ENCODE measurements at regions not wholly inside any gene's neighbourhood (a gene's known extent, or its start where the extent isn't known, plus 50 kb on each side); places are given as distances from the start of the nearest gene placed in this dataset.

GRCh38 chr6:98092331-98092730 is 742.0 kb upstream of the POU3F2 start:
- 71 to 85% methylated on average over 1 of the region's 2 CpGs for WGBS, 2 experiments (ENCODE audit: insufficient coverage in 1 of 2, insufficient read length in 1 of 2)
- Histone ChIP-seq H3K4me1 (ENCODE audit: control insufficient read depth, insufficient read depth, low read length) (no peaks in the 10 kb centered on the region), H3K9ac (ENCODE audit: extremely low read depth, low read length, poor library complexity, severe bottlenecking) (no peak overlapping the region), H3K4me3 (ENCODE audit: low read length) (no peak overlapping the region), H3K36me3 (ENCODE audit: control insufficient read depth, insufficient read depth, low read length) (no peaks in the 10 kb centered on the region), H3K27me3 (ENCODE audit: control insufficient read depth, insufficient read depth, low read length, poor library complexity, severe bottlenecking) (no peaks in the 10 kb centered on the region), H3K27ac (ENCODE audit: low read depth, low read length) (no peak overlapping the region), H3K9me3 (ENCODE audit: control insufficient read depth, low read length) (no peaks in the 10 kb centered on the region)
- H3K27me3 Mint-ChIP-seq (ENCODE audit: insufficient read depth), result no peaks in the 10 kb centered on the region
- peaks cover 22% of the 10 kb centered on the region for H3K9me3 Mint-ChIP-seq
- peaks cover 8% of the 10 kb centered on the region for H3K4me1 Mint-ChIP-seq
- H3K36me3 Mint-ChIP-seq (ENCODE audit: low read depth), result peaks cover 2% of the 10 kb centered on the region
- TF ChIP-seq, protein P1, sequence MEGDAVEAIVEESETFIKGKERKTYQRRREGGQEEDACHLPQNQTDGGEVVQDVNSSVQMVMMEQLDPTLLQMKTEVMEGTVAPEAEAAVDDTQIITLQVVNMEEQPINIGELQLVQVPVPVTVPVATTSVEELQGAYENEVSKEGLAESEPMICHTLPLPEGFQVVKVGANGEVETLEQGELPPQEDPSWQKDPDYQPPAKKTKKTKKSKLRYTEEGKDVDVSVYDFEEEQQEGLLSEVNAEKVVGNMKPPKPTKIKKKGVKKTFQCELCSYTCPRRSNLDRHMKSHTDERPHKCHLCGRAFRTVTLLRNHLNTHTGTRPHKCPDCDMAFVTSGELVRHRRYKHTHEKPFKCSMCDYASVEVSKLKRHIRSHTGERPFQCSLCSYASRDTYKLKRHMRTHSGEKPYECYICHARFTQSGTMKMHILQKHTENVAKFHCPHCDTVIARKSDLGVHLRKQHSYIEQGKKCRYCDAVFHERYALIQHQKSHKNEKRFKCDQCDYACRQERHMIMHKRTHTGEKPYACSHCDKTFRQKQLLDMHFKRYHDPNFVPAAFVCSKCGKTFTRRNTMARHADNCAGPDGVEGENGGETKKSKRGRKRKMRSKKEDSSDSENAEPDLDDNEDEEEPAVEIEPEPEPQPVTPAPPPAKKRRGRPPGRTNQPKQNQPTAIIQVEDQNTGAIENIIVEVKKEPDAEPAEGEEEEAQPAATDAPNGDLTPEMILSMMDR (conservative IDR thresholded peaks at IDR 0.05), result no peak
- DNase-seq, result no peak
- no peak overlapping the region for H3K27ac Mint-ChIP-seq
- no peak overlapping the region for H3K4me3 Mint-ChIP-seq

DNA sequence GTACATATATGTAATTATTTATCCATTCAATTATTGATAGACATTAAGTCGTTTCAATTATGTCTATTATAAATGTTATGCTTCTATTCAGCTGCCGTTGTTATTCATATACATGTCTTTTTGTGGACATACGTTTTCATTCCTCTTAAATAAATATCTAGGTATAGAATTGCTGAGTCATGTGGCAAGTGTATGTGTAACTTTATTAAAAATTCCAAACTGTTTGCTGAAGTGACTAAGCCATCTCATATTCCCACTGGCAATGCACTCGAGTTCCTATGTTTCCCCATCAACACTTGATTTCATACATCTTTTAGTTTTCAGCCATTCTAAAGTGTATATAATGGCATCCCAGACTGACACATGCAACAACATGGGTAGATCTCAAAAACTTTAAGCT is 739.7 kb upstream of the POU3F2 start:
- TF ChIP-seq, protein P1 (conservative IDR thresholded peaks at IDR 0.05), result no peak

GRCh38 chr6:98107801-98108200 is 726.6 kb upstream of the POU3F2 start:
- Mint-ChIP-seq H3K4me1 (no peaks in the 10 kb centered on the region), H3K36me3 (ENCODE audit: low read depth) (no peaks in the 10 kb centered on the region), H3K4me3 (no peak overlapping the region), H3K27me3 (ENCODE audit: insufficient read depth) (no peaks in the 10 kb centered on the region), H3K9me3 (peaks cover 12% of the 10 kb centered on the region), H3K27ac (no peak overlapping the region)
- H3K4me3 ChIP-seq (ENCODE audit: low read length), result no peak overlapping the region
- TF ChIP-seq, protein P1 (conservative IDR thresholded peaks at IDR 0.05), result no peak
- H3K9me3 ChIP-seq (ENCODE audit: control insufficient read depth, low read length), result peaks cover 15% of the 10 kb centered on the region
- no peak overlapping the region for H3K27ac ChIP-seq (ENCODE audit: low read depth, low read length)
- DNase-seq, result no peak
- H3K27me3 ChIP-seq (ENCODE audit: control insufficient read depth, insufficient read depth, low read length, poor library complexity, severe bottlenecking), result no peaks in the 10 kb centered on the region
- no peak overlapping the region for H3K9ac ChIP-seq (ENCODE audit: extremely low read depth, low read length, poor library complexity, severe bottlenecking)
- no peaks in the 10 kb centered on the region for H3K36me3 ChIP-seq (ENCODE audit: control insufficient read depth, insufficient read depth, low read length)
- no peaks in the 10 kb centered on the region for H3K4me1 ChIP-seq (ENCODE audit: control insufficient read depth, insufficient read depth, low read length)

More for the DNA sequence above, 739.7 kb upstream of the POU3F2 start:
- no peak overlapping the region for H3K4me3 ChIP-seq (ENCODE audit: low read length)
- H3K36me3 ChIP-seq (ENCODE audit: control insufficient read depth, insufficient read depth, low read length), result no peaks in the 10 kb centered on the region
- Mint-ChIP-seq H3K27me3 (ENCODE audit: insufficient read depth) (no peaks in the 10 kb centered on the region), H3K27ac (no peak overlapping the region), H3K4me1 (peaks cover 8% of the 10 kb centered on the region), H3K4me3 (no peak overlapping the region), H3K9me3 (peaks cover 4% of the 10 kb centered on the region), H3K36me3 (ENCODE audit: low read depth) (no peaks in the 10 kb centered on the region)
- no peak overlapping the region for H3K27ac ChIP-seq (ENCODE audit: low read depth, low read length)
- no peak overlapping the region for H3K9ac ChIP-seq (ENCODE audit: extremely low read depth, low read length, poor library complexity, severe bottlenecking)
- 98% methylated on average over 3 of the region's 4 CpGs; no CpG with 5 or more reads in 1 of the 2 experiments for WGBS, 2 experiments (ENCODE audit: insufficient coverage in 1 of 2, insufficient read length in 1 of 2)
- no peaks in the 10 kb centered on the region for H3K4me1 ChIP-seq (ENCODE audit: control insufficient read depth, insufficient read depth, low read length)
- H3K9me3 ChIP-seq (ENCODE audit: control insufficient read depth, low read length), result peaks cover 2% of the 10 kb centered on the region
- H3K27me3 ChIP-seq (ENCODE audit: control insufficient read depth, insufficient read depth, low read length, poor library complexity, severe bottlenecking), result no peaks in the 10 kb centered on the region
- DNase-seq, result no peak
